Gastrocnemius medialis (tissue), 4 donors: ENCODE measurements at regions not wholly inside any gene's neighbourhood (a gene's known extent, or its start where the extent isn't known, plus 50 kb on each side); places are given as distances from the start of the nearest gene placed in this dataset.

ENCODE experiments used
- ATAC-seq, 2 donors: fragments of 150-250 bp; one replicate each; pipeline ENCODE4 v1.9.1; 2016
- DNase-seq, 2 donors: peaks; one replicate each; pipeline ENCODE4 v3.0.0-alpha.2; 2019
- H3K27ac ChIP-seq, 4 donors: fragments of 200-600 bp; sonication (generic); 1 replicate in 1 of 4; 2 replicates in 3 of 4; pipeline ENCODE4 v1.5.1; 2016 to 2018; ENCODE audit warnings: mild to moderate bottlenecking in 2 of 4, moderate library complexity in 1 of 4
- H3K27me3 ChIP-seq, 3 donors: fragments of 200-600 bp; sonication (generic) in 2 of 3; 1 replicate in 1 of 3; 2 replicates in 2 of 3; pipeline versions ENCODE4 v1.5.1 to v1.6.0; 2016 to 2019; ENCODE audit warnings: mild to moderate bottlenecking in 1 of 3, moderate library complexity in 1 of 3
- H3K36me3 ChIP-seq, 2 donors: fragments of 200-600 bp; sonication (generic) in 1 of 2; one replicate each; pipeline ENCODE4 v1.5.1; 2017 to 2018
- H3K4me1 ChIP-seq, 2 donors: fragments of 200-600 bp; sonication (generic) in 1 of 2; one replicate each; pipeline ENCODE4 v1.5.1; 2016 to 2017; ENCODE audit warnings: mild to moderate bottlenecking in 2 of 2
- H3K4me3 ChIP-seq, 4 donors: fragments of 200-600 bp; sonication (generic) in 3 of 4; 1 replicate in 1 of 4; 2 replicates in 3 of 4; pipeline ENCODE4 v1.5.1; 2016 to 2019; ENCODE audit warnings: mild to moderate bottlenecking in 2 of 4
- H3K9me3 ChIP-seq, 3 donors: fragments of 200-600 bp; sonication (generic) in 2 of 3; 1 replicate in 1 of 3; 2 replicates in 2 of 3; pipeline ENCODE4 v1.5.1; 2016 to 2019
- CTCF ChIP-seq, 5 experiments: fragments of 450-650 bp in 3 of 5; fragments of 200-600 bp in 2 of 5; sonication (generic) in 2 of 5; IDR thresholded peaks in 4 of 5; conservative IDR thresholded peaks in 1 of 5; 1 replicate in 4 of 5; 2 replicates in 1 of 5; pipeline ENCODE4 v1.5.1; 2016 to 2019; ENCODE audit warnings: antibody characterized with exemption in 5 of 5, mild to moderate bottlenecking in 3 of 5, moderate library complexity in 3 of 5
- POLR2A ChIP-seq, 2 donors: fragments of 450-650 bp; IDR thresholded peaks; one replicate each; pipeline ENCODE4 v1.6.1; 2017; ENCODE audit warnings: antibody characterized with exemption in 2 of 2, mild to moderate bottlenecking in 2 of 2, moderate library complexity in 2 of 2
- in situ Hi-C, 4 donors: fragments of 200-750 bp; cut with MboI; loops; one replicate each; pipeline versions ENCODE4 v1.15.0 to v1.8.0; 2017; ENCODE audit warnings: low sequenced_read_pairs in 4 of 4
- intact Hi-C: fragments of 100-400 bp; cut with DNase I; formaldehyde crosslinking; loops from one replicate; pipeline ENCODE4 v1.15.1; 2023; ENCODE audit warnings: low total_unique reads

DNA sequence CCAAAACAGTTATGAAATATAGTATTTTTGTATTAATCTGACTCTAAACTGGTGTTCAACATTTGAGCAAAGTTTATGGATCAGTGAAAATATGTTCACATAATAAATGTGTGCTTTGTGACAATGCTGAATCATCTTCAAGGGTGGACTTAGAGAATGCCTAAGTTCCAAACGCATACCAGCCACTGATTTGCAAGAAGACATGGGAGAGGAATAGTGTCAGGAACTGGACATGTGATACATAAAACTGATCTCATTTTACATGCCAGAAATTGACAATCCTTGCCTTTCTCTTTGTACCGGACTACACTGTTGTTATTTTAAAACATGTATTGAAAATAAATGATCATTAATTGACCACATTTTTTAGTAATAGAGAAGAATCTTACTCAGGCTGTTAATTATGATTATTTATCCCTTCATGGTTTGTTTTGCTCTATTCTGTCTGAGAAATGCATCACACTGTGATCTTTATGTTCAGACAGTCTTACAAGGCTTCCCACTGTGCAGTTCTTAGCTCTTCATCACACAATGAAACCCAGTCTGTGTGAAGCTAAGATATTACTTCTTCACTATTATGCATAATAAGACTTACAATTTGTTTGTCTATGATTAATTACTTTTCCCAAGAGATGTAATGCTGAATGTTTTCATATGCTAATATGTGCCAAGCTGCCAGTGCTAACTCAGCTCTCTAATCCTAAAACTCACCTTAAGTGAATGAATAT is 1180.6 kb upstream of the CDH8 start:
- in situ Hi-C loops = no loop called here
- intact Hi-C loops = no loop called here
- DNase-seq = no peak
- Histone ChIP-seq H3K27me3 (no peaks in the 10 kb centered on the region), H3K27ac (no peak overlapping the region), H3K4me3 (no peak overlapping the region), H3K36me3 (no peaks in the 10 kb centered on the region), H3K9me3 (no peaks in the 10 kb centered on the region), H3K4me1 (no peaks in the 10 kb centered on the region)
- TF ChIP-seq POLR2A (IDR thresholded peaks at IDR 0.05) (no peak), CTCF (IDR thresholded peaks at IDR 0.05 in 4 of 5, conservative IDR thresholded peaks at IDR 0.05 in 1 of 5) (no peak)
- no peak for ATAC-seq

GRCh38 chr16:63201851-63202250 is 1165.6 kb upstream of the CDH8 start:
- intact Hi-C loops = no loop called here
- ATAC-seq = no peak
- H3K27me3 ChIP-seq = no peaks in the 10 kb centered on the region
- H3K27ac ChIP-seq = no peak overlapping the region
- H3K9me3 ChIP-seq = no peaks in the 10 kb centered on the region
- in situ Hi-C loops = no loop called here
- no peaks in the 10 kb centered on the region for H3K4me1 ChIP-seq
- no peak for DNase-seq
- H3K4me3 ChIP-seq = no peak overlapping the region
- no peaks in the 10 kb centered on the region for H3K36me3 ChIP-seq
- TF ChIP-seq CTCF (IDR thresholded peaks at IDR 0.05 in 4 of 5, conservative IDR thresholded peaks at IDR 0.05 in 1 of 5) = no peak

DNA sequence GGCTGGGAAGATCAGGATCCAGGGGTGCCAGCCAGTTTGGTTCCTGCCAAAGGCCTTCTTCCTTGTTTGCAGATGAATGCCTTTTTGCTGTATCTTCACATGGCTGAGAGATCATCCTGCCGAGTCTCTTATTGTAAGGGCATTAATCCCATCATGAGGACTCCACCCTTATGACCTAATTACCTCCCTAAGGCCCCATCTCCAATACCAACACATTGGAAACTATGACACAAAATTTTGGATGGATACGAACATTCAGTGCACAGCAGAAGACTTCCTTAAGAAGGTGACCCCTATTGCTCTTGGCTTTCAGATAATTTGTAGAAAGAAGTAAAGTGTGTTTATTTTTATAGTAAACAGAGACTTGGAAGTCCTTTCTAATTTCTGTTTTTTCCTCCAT is 1164.7 kb upstream of the CDH8 start:
- no peak for TF ChIP-seq CTCF (IDR thresholded peaks at IDR 0.05 in 4 of 5, conservative IDR thresholded peaks at IDR 0.05 in 1 of 5)
- TF ChIP-seq POLR2A (IDR thresholded peaks at IDR 0.05) = no peak
- H3K27ac ChIP-seq = no peak overlapping the region
- no peaks in the 10 kb centered on the region for H3K27me3 ChIP-seq
- intact Hi-C loops = no loop called here
- H3K36me3 ChIP-seq = no peaks in the 10 kb centered on the region
- H3K4me1 ChIP-seq = no peaks in the 10 kb centered on the region
- ATAC-seq (no peak), DNase-seq (no peak)
- H3K4me3 ChIP-seq = no peak overlapping the region
- in situ Hi-C loops = no loop called here
- H3K9me3 ChIP-seq = no peaks in the 10 kb centered on the region

- Histone ChIP-seq H3K9me3 (no peaks in the 10 kb centered on the region), H3K27ac (no peak overlapping the region), H3K36me3 (no peaks in the 10 kb centered on the region), H3K4me1 (no peaks in the 10 kb centered on the region), H3K27me3 (no peaks in the 10 kb centered on the region), H3K4me3 (no peak overlapping the region)
- intact Hi-C loops = no loop called here
- ATAC-seq = no peak
- TF ChIP-seq CTCF (IDR thresholded peaks at IDR 0.05 in 4 of 5, conservative IDR thresholded peaks at IDR 0.05 in 1 of 5) = no peak
- no peak for TF ChIP-seq POLR2A (IDR thresholded peaks at IDR 0.05)
- no peak for DNase-seq
- in situ Hi-C loops = no loop called here
Measured at GRCh38 chr16:63195336-63195735, 1159.1 kb upstream of the CDH8 start.

DNA sequence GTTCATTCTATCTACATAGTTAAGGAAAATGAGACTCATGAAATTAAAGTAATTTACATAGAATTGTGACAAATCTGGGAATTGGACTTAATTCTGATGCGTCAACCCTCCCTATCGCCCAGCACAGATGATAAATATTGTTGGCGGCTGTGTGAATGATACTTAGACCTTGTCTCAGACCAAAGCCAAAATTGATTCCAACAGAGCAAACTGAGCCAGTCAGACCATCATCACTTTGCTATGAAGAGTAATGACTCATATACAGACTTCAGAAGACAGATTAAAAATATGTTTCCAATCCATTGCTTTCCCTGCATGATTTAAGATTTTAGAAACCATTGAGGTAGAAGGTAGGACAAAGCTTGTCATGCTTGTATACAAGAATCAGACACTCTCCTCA is 1156.7 kb upstream of the CDH8 start:
- no peaks in the 10 kb centered on the region for H3K9me3 ChIP-seq
- TF ChIP-seq CTCF (IDR thresholded peaks at IDR 0.05 in 4 of 5, conservative IDR thresholded peaks at IDR 0.05 in 1 of 5) (no peak), POLR2A (IDR thresholded peaks at IDR 0.05) (no peak)
- in situ Hi-C loops = no loop called here
- no peaks in the 10 kb centered on the region for H3K36me3 ChIP-seq
- intact Hi-C loops = no loop called here
- ATAC-seq = no peak
- H3K4me3 ChIP-seq = no peak overlapping the region
- no peaks in the 10 kb centered on the region for H3K27me3 ChIP-seq
- no peak overlapping the region for H3K27ac ChIP-seq
- H3K4me1 ChIP-seq = no peaks in the 10 kb centered on the region
- no peak for DNase-seq
